ENCODE measurements at regions not wholly inside any gene's neighbourhood (a gene's known extent, or its start where the extent isn't known, plus 50 kb on each side); places are given as distances from the start of the nearest gene placed in this dataset.

DNA sequence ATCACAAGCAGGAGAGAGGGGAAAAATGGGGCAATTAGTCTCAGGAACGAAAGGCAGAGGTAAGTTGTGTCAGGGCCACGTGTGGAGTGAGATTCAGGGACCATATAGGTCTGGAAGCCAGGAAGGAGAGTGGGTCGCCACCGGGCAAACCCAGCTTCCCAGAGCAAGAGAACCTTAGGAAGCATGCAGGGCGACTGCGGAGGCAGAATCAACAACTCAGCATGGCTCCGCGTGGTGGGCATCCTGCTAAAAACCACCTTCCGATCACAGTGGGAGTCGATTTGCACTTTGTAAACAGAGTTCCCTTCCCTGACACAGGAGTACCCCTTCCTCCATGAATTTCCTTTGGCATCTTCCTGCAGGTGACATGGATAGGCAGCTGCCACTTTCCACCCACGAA is 114.6 kb downstream of the TTC32 start:
- Histone ChIP-seq H3K36me3 (no peaks in the 10 kb centered on the region), H3K27me3 (no peaks in the 10 kb centered on the region), H3K4me3 (no peak overlapping the region), H3K4me1 (no peaks in the 10 kb centered on the region), H3K27ac (no peak overlapping the region), H3K9me3 (no peaks in the 10 kb centered on the region)
- no peak for DNase-seq (ENCODE audit: extremely low spot score in 2 of 2)
- TF ChIP-seq, protein P1, sequence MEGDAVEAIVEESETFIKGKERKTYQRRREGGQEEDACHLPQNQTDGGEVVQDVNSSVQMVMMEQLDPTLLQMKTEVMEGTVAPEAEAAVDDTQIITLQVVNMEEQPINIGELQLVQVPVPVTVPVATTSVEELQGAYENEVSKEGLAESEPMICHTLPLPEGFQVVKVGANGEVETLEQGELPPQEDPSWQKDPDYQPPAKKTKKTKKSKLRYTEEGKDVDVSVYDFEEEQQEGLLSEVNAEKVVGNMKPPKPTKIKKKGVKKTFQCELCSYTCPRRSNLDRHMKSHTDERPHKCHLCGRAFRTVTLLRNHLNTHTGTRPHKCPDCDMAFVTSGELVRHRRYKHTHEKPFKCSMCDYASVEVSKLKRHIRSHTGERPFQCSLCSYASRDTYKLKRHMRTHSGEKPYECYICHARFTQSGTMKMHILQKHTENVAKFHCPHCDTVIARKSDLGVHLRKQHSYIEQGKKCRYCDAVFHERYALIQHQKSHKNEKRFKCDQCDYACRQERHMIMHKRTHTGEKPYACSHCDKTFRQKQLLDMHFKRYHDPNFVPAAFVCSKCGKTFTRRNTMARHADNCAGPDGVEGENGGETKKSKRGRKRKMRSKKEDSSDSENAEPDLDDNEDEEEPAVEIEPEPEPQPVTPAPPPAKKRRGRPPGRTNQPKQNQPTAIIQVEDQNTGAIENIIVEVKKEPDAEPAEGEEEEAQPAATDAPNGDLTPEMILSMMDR (IDR thresholded peaks at IDR 0.05), result no peak
- TF ChIP-seq POLR2AphosphoS5 (IDR thresholded peaks at IDR 0.05; ENCODE audit: insufficient read depth in 1 of 2, low read depth in 1 of 2) (no peak), POLR2A (IDR thresholded peaks at IDR 0.05) (no peak)
- intact Hi-C loops (cut with DNase I), result no loop called here

DNA sequence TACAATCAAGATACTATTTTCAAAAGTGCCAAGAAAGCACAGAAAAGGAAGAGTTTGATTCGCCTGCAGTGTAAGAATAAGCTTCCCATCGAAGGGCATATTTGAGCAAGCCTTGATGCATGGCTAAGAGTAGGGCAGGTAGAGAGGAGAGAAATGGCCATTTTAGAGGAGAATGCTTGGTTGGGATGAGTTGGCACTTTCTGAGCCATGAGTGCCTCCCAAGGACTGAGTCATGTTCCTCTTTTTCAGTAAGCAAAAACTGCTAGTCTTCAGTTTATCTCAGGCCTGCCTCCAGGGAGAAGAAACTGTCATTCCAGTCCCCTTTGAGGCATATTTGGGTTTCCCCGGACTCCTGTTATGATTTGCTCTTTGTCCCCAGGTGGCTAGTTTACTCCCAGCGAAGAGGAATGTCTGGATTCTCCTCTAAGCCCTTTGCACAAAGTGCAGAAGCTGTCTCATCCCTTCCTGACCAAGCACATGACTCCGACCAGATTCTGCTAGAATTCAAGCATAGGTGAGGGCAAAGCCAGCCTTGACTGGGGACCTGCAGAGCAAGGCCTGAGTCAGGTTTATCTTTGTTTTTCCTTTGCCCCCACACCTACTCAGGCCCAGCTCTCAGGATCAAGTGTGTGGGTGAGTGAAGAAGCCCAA is 115.2 kb downstream of the TTC32 start:
- Histone ChIP-seq H3K9me3 (no peaks in the 10 kb centered on the region), H3K4me3 (no peak overlapping the region), H3K36me3 (no peaks in the 10 kb centered on the region), H3K27me3 (no peaks in the 10 kb centered on the region), H3K4me1 (no peaks in the 10 kb centered on the region), H3K27ac (no peak overlapping the region)
- TF ChIP-seq POLR2AphosphoS5 (IDR thresholded peaks at IDR 0.05; ENCODE audit: insufficient read depth in 1 of 2, low read depth in 1 of 2), result no peak
- no peak for DNase-seq (ENCODE audit: extremely low spot score in 2 of 2)
- intact Hi-C loops (cut with DNase I), result no loop called here

DNA sequence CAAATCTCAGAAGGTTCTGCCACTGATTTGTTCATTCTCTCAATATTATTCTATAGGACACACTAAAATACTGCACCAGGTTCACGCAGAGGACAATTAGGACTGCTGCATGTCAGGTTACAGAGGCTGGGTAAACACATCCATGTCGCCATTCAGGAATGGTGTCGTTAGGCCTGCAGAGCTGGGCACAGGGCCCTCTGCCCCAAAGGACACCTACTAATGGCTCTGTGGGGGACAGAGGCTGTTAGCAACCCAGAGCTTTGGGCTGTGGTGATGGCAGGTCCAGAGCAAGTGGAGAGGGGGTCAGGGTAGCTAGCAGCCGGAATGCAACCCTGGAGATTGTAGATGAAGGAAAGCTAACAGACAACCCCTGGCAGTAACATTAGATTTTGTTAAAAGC is 115.9 kb downstream of the TTC32 start:
- H3K4me1 ChIP-seq, result no peaks in the 10 kb centered on the region
- no peak for DNase-seq (ENCODE audit: extremely low spot score in 2 of 2)
- intact Hi-C loops (cut with DNase I), result no loop called here
- no peaks in the 10 kb centered on the region for H3K27me3 ChIP-seq
- no peaks in the 10 kb centered on the region for H3K9me3 ChIP-seq
- no peak for TF ChIP-seq POLR2AphosphoS5 (IDR thresholded peaks at IDR 0.05; ENCODE audit: insufficient read depth in 1 of 2, low read depth in 1 of 2)
- TF ChIP-seq, protein P1 (IDR thresholded peaks at IDR 0.05), result no peak
- TF ChIP-seq POLR2A (IDR thresholded peaks at IDR 0.05), result no peak
- H3K4me3 ChIP-seq, result no peak overlapping the region
- H3K36me3 ChIP-seq, result no peaks in the 10 kb centered on the region
- H3K27ac ChIP-seq, result no peak overlapping the region

DNA sequence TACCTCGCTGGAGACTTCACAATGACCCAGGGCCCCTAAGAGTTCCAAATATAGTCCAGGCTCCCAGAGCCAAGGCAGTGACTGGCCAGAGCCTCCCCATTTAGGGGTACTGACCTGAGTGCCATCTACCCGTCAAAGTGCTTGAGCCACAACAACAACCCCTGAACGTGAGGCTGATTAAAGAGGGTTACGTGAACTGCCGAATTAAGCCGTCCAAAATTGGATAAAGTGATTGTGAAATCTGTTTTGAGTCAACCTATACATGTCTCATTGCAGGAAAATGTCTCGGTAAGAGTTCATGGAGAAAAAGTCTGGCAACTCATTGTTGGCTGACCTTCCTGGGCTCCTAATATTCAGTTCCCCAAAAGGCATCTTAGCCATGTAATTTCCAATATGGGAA is 116.3 kb downstream of the TTC32 start:
- Histone ChIP-seq H3K36me3 (no peaks in the 10 kb centered on the region), H3K4me1 (no peaks in the 10 kb centered on the region), H3K9me3 (no peaks in the 10 kb centered on the region), H3K4me3 (no peak overlapping the region), H3K27me3 (no peaks in the 10 kb centered on the region), H3K27ac (no peak overlapping the region)
- no peak for DNase-seq (ENCODE audit: extremely low spot score in 2 of 2)
- TF ChIP-seq, protein P1 (IDR thresholded peaks at IDR 0.05), result no peak
- TF ChIP-seq POLR2AphosphoS5 (IDR thresholded peaks at IDR 0.05; ENCODE audit: insufficient read depth in 1 of 2, low read depth in 1 of 2) (no peak), POLR2A (IDR thresholded peaks at IDR 0.05) (no peak)
- intact Hi-C loops (cut with DNase I), result no loop called here

DNA sequence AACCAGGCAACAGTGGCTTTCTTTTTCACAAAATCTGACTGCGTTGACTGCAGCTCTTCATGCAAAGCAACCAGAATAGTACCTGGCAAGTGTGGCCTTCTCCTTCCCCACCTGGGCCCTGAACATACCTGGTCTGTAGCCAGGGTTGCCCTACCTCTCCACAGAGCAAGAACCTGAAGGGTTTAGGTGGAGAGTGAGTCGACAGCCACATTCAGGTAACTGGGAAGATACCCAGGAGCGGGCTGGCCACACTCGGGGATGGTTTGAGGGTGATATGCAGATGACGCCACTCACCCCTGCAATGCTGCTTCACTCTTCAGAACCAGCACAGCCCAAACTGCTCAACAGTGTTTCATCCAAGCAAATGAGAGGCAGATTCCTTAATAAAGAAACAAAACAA is 117.3 kb downstream of the TTC32 start:
- Histone ChIP-seq H3K4me3 (no peak overlapping the region), H3K27me3 (no peaks in the 10 kb centered on the region), H3K4me1 (no peaks in the 10 kb centered on the region), H3K36me3 (no peaks in the 10 kb centered on the region), H3K27ac (no peak overlapping the region), H3K9me3 (no peaks in the 10 kb centered on the region)
- DNase-seq (ENCODE audit: extremely low spot score in 2 of 2), result no peak
- TF ChIP-seq POLR2A (IDR thresholded peaks at IDR 0.05), result no peak
- TF ChIP-seq POLR2AphosphoS5 (IDR thresholded peaks at IDR 0.05; ENCODE audit: insufficient read depth in 1 of 2, low read depth in 1 of 2), result no peak
- intact Hi-C loops (cut with DNase I), result no loop called here

DNA sequence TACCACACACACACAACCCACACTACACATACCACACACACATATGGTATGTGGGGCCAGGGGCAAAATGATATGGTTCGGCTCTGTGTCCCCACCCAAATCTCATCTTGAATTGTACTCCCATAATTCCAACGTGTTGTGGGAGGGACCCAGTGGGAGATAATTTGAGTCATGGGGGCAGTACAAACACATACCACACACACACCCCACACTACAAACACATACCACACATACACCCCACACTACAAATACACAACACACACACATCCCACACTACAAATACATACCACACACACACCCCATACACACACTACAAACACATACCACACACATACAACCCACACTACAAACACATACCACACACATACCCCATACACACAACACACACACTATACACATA is 117.8 kb downstream of the TTC32 start:
- DNase-seq (ENCODE audit: extremely low spot score in 2 of 2), result no peak
- Histone ChIP-seq H3K27me3 (no peaks in the 10 kb centered on the region), H3K27ac (no peak overlapping the region), H3K4me3 (no peak overlapping the region), H3K4me1 (no peaks in the 10 kb centered on the region), H3K36me3 (no peaks in the 10 kb centered on the region), H3K9me3 (no peaks in the 10 kb centered on the region)
- TF ChIP-seq, protein P1 (IDR thresholded peaks at IDR 0.05), result no peak
- no peak for TF ChIP-seq POLR2AphosphoS5 (IDR thresholded peaks at IDR 0.05; ENCODE audit: insufficient read depth in 1 of 2, low read depth in 1 of 2)
- no peak for TF ChIP-seq POLR2A (IDR thresholded peaks at IDR 0.05)
- intact Hi-C loops (cut with DNase I), result no loop called here

All from vagina (tissue), 2 donors.